ENCODE measurements at regions not wholly inside any gene's neighbourhood (a gene's known extent, or its start where the extent isn't known, plus 50 kb on each side); places are given as distances from the start of the nearest gene placed in this dataset.
"Not testable (repeated sequence)": the region's sequence is repeated elsewhere in the genome, so short reads cannot be mapped to it uniquely, and the experiment has no call there.

DNA sequence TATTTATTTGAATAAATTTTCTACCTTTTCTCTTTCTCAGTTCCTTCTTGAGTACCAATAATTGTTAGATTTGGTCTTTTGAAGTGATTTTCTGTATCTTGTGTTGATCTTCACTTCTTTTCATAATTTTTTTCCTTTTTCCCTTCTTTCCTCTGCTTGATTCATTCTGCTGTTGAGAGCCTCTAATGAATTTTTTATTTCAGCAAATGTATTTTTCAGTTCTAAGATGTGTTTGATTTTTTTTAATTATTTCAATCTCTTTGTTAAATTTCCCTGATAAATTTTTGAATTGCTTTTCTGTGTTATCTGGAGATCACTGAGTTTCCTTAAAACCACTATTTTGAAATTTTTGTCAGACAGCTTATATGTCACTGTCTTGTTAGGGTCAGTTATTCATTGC lies 155.4 kb upstream of the IL15 start:
- no peak for DNase-seq
- in situ Hi-C loops (cut with MboI; ENCODE audit: low pct_ligation_motif_present in 1 of 4, low pct_unique_long_range_greater_than_20kb in 1 of 4, low sequenced_read_pairs in 3 of 4) = no loop called here
- intact Hi-C loops (cut with DNase I; ENCODE audit: low total_unique reads) = no loop called here
- Histone ChIP-seq H3K27ac (no peak overlapping the region), H3K27me3 (no peaks in the 10 kb centered on the region), H3K9me3 (peaks cover 22 to 24% of the 10 kb centered on the region in 2 donors), H3K36me3 (no peaks in the 10 kb centered on the region), H3K4me1 (no peaks in the 10 kb centered on the region), H3K4me3 (no peak overlapping the region)
- no peak for TF ChIP-seq EP300 (IDR thresholded peaks at IDR 0.05; ENCODE audit: low read depth)
- TF ChIP-seq, protein P1, sequence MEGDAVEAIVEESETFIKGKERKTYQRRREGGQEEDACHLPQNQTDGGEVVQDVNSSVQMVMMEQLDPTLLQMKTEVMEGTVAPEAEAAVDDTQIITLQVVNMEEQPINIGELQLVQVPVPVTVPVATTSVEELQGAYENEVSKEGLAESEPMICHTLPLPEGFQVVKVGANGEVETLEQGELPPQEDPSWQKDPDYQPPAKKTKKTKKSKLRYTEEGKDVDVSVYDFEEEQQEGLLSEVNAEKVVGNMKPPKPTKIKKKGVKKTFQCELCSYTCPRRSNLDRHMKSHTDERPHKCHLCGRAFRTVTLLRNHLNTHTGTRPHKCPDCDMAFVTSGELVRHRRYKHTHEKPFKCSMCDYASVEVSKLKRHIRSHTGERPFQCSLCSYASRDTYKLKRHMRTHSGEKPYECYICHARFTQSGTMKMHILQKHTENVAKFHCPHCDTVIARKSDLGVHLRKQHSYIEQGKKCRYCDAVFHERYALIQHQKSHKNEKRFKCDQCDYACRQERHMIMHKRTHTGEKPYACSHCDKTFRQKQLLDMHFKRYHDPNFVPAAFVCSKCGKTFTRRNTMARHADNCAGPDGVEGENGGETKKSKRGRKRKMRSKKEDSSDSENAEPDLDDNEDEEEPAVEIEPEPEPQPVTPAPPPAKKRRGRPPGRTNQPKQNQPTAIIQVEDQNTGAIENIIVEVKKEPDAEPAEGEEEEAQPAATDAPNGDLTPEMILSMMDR (IDR thresholded peaks at IDR 0.05) = no peak
- no peak for TF ChIP-seq POLR2AphosphoS5 (IDR thresholded peaks at IDR 0.05)
- TF ChIP-seq POLR2A (IDR thresholded peaks at IDR 0.05) = no peak

GRCh38 chr4:141484298-141484697 lies 152.1 kb upstream of the IL15 start:
- H3K36me3 ChIP-seq; intact Hi-C loops (cut with DNase I; ENCODE audit: low total_unique reads); DNase-seq; H3K27me3 ChIP-seq; in situ Hi-C loops (cut with MboI; ENCODE audit: low pct_ligation_motif_present in 1 of 4, low pct_unique_long_range_greater_than_20kb in 1 of 4, low sequenced_read_pairs in 3 of 4); H3K4me1 ChIP-seq; H3K27ac ChIP-seq; H3K4me3 ChIP-seq: not testable (repeated sequence)
- peaks cover 22 to 23% of the 10 kb centered on the region in 2 donors for H3K9me3 ChIP-seq
- WGBS, 2 donors (ENCODE audit: low coverage in 1 of 2) = 94% methylated on average over 12 of the region's 12 CpGs; no CpG with 5 or more reads in 1 of the 2 donors

GRCh38 chr4:141486375-141486997 lies 149.9 kb upstream of the IL15 start:
- Histone ChIP-seq H3K9me3 (peaks cover 2 to 5% of the 10 kb centered on the region in 2 donors), H3K4me3 (no peak overlapping the region), H3K4me1 (no peaks in the 10 kb centered on the region), H3K27me3 (no peaks in the 10 kb centered on the region), H3K36me3 (no peaks in the 10 kb centered on the region), H3K27ac (no peak overlapping the region)
- intact Hi-C loops (cut with DNase I; ENCODE audit: low total_unique reads) = no loop called here
- TF ChIP-seq POLR2A (IDR thresholded peaks at IDR 0.05) (no peak), POLR2AphosphoS5 (IDR thresholded peaks at IDR 0.05) (no peak), EP300 (IDR thresholded peaks at IDR 0.05; ENCODE audit: low read depth) (no peak)
- TF ChIP-seq, protein P1 (IDR thresholded peaks at IDR 0.05) = no peak
- in situ Hi-C loops (cut with MboI; ENCODE audit: low pct_ligation_motif_present in 1 of 4, low pct_unique_long_range_greater_than_20kb in 1 of 4, low sequenced_read_pairs in 3 of 4) = no loop called here
- DNase-seq = no peak
- 54 to 57% methylated on average over 3 to 4 of the region's 4 CpGs for WGBS, 2 donors (ENCODE audit: low coverage in 1 of 2)

DNA sequence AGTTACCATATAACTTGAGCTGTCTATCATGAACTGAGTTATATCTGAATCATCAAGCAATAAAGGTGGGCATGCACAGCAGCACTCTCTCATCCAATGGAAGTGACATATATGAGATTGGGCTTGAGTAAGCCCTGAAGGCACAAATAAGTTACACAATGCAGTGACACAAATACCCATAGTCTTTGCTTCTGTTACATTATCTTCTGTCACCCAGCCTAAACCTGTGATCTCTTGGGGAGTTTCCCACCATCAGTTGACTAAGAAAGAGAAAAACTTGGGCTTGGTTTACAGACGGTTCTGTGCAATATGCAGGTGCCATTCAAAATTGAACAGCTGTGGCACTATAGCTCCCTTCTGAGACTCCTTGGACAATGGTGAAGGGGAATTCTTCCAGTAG lies 138.8 kb upstream of the IL15 start:
- peaks cover 0 to 11% (median 0%) of the 10 kb centered on the region in 4 donors for H3K4me1 ChIP-seq
- in situ Hi-C loops (cut with MboI; ENCODE audit: low pct_ligation_motif_present in 1 of 4, low pct_unique_long_range_greater_than_20kb in 1 of 4, low sequenced_read_pairs in 3 of 4) (no loop called here), intact Hi-C loops (cut with DNase I; ENCODE audit: low total_unique reads) (no loop called here)
- no peak for DNase-seq
- no peaks in the 10 kb centered on the region for H3K9me3 ChIP-seq
- H3K36me3 ChIP-seq = no peaks in the 10 kb centered on the region
- TF ChIP-seq, protein P1 (IDR thresholded peaks at IDR 0.05) = no peak
- TF ChIP-seq POLR2AphosphoS5 (IDR thresholded peaks at IDR 0.05) (no peak), EP300 (IDR thresholded peaks at IDR 0.05; ENCODE audit: low read depth) (no peak)
- no peaks in the 10 kb centered on the region for H3K27me3 ChIP-seq
- H3K27ac ChIP-seq = no peak overlapping the region
- WGBS, 2 donors (ENCODE audit: low coverage in 1 of 2) = 60 to 75% methylated on average over 1 of the region's 1 CpG
- H3K4me3 ChIP-seq = no peak overlapping the region

DNA sequence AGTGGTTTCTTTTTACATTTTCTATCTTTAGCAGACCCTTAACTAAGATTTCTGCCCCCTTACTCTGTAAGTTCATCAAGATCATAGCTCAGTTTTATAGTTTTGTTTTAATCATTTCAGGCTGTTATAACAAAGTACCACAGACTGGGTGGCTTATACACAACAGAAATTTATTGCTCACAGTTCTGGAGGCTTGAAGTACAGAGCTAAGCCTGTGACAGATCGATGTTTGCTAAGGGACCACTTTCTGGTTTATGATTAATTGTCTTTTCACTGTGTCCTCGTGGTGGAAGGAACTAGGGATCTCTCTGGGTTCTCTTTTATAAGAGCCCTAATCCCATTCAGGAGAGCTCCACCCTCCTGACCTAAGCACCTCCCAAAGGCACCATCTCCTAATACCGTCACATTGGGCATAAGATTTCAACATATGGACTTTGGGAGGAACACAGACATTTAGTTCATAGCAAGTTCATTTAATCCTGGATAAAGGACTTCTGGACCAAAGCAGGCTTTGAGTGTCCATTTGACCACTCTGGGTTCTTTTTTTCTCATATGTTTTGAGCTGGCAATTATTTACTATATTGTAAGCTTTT lies 137.0 kb upstream of the IL15 start:
- H3K9me3 ChIP-seq = no peaks in the 10 kb centered on the region
- no peaks in the 10 kb centered on the region for H3K36me3 ChIP-seq
- no peak overlapping the region for H3K27ac ChIP-seq
- no peak overlapping the region for H3K4me3 ChIP-seq
- no peak for DNase-seq
- in situ Hi-C loops (cut with MboI; ENCODE audit: low pct_ligation_motif_present in 1 of 4, low pct_unique_long_range_greater_than_20kb in 1 of 4, low sequenced_read_pairs in 3 of 4) = no loop called here
- H3K4me1 ChIP-seq = peaks cover 0 to 14% (median 0%) of the 10 kb centered on the region in 4 donors
- intact Hi-C loops (cut with DNase I; ENCODE audit: low total_unique reads) = no loop called here
- H3K27me3 ChIP-seq = no peaks in the 10 kb centered on the region
- WGBS, 2 donors (ENCODE audit: low coverage in 1 of 2) = 57 to 78% methylated on average over 2 to 3 of the region's 3 CpGs
- TF ChIP-seq, protein P1 (IDR thresholded peaks at IDR 0.05) = no peak
- TF ChIP-seq POLR2AphosphoS5 (IDR thresholded peaks at IDR 0.05) (no peak), EP300 (IDR thresholded peaks at IDR 0.05; ENCODE audit: low read depth) (no peak), POLR2A (IDR thresholded peaks at IDR 0.05) (no peak)
